Fibroblast of lung (primary cell): ENCODE measurements at regions not wholly inside any gene's neighbourhood (a gene's known extent, or its start where the extent isn't known, plus 50 kb on each side); places are given as distances from the start of the nearest gene placed in this dataset.
"Not testable (repeated sequence)": the region's sequence is repeated elsewhere in the genome, so short reads cannot be mapped to it uniquely, and the experiment has no call there.

ENCODE experiments used
- DNase-seq, 2 donors: peaks; one replicate each; pipeline versions ENCODE4 v3.0.0 to v3.0.0-alpha.2; 2010; ENCODE audit warnings: low read depth in 2 of 2
- H2AFZ ChIP-seq: 2 replicates; pipeline ENCODE4 v1.5.1; 2012; ENCODE audit warnings: low read length, control low read depth, inconsistent platforms
- H3K27ac ChIP-seq: 2 replicates; pipeline ENCODE4 v1.5.1; 2011; ENCODE audit warnings: low read length, control low read depth; ENCODE audit not compliant: insufficient read depth
- H3K27me3 ChIP-seq: 2 replicates; pipeline ENCODE4 v1.5.1; 2011; ENCODE audit warnings: mild to moderate bottlenecking, low read length; ENCODE audit not compliant: control insufficient read depth, insufficient read depth
- H3K36me3 ChIP-seq: 2 replicates; pipeline ENCODE4 v1.5.1; 2011; ENCODE audit warnings: low read length; ENCODE audit not compliant: control insufficient read depth, insufficient read depth
- H3K4me1 ChIP-seq: 2 replicates; pipeline ENCODE4 v1.5.1; 2011; ENCODE audit warnings: low read length; ENCODE audit not compliant: control insufficient read depth, insufficient read depth; ENCODE audit errors: extremely low read depth
- H3K4me2 ChIP-seq: 2 replicates; pipeline ENCODE4 v1.5.1; 2011; ENCODE audit warnings: low read length, control low read depth; ENCODE audit not compliant: insufficient read depth; ENCODE audit errors: extremely low read depth
- H3K4me3 ChIP-seq, 4 experiments: fragments of 200-600 bp in 1 of 4; sonication (generic) in 1 of 4; replicated peaks in 1 of 4; 2 replicates each; pipeline ENCODE4 v1.5.1; 2011 to 2016; ENCODE audit warnings: low read length in 4 of 4, low read depth in 3 of 4, mild to moderate bottlenecking in 3 of 4, control low read depth in 2 of 4, inconsistent platforms in 1 of 4, mixed read lengths in 1 of 4; ENCODE audit not compliant: insufficient read depth in 1 of 4; ENCODE audit errors: control extremely low read depth in 1 of 4
- H3K79me2 ChIP-seq: 2 replicates; pipeline ENCODE4 v1.5.1; 2012; ENCODE audit warnings: mild to moderate bottlenecking, low read length, inconsistent platforms; ENCODE audit not compliant: control insufficient read depth, insufficient read depth
- H3K9ac ChIP-seq: 2 replicates; pipeline ENCODE4 v1.5.1; 2011; ENCODE audit warnings: mild to moderate bottlenecking, low read length, control low read depth; ENCODE audit not compliant: insufficient read depth
- H3K9me3 ChIP-seq: 2 replicates; pipeline ENCODE4 v1.5.1; 2012; ENCODE audit warnings: low read depth, low read length; ENCODE audit not compliant: control insufficient read depth, insufficient read depth
- H4K20me1 ChIP-seq: 2 replicates; pipeline ENCODE4 v1.5.1; 2011; ENCODE audit warnings: low read length; ENCODE audit not compliant: control insufficient read depth, insufficient read depth; ENCODE audit errors: extremely low read depth
- CTCF ChIP-seq, 2 donors: IDR thresholded peaks in 1 of 2; conservative IDR thresholded peaks in 1 of 2; 1 replicate in 1 of 2; 2 replicates in 1 of 2; pipeline ENCODE4 v1.5.1; 2011 to 2012; ENCODE audit warnings: low read length in 2 of 2, control low read depth in 1 of 2, inconsistent platforms in 1 of 2, low read depth in 1 of 2, mild to moderate bottlenecking in 1 of 2
- EZH2 ChIP-seq: IDR thresholded peaks from 2 replicates; pipeline ENCODE4 v1.5.1; 2012; ENCODE audit warnings: low read length, control low read depth, mild to moderate bottlenecking; ENCODE audit errors: missing control alignments

GRCh38 chr11:13552784-13553183, 57.0 kb upstream of the PTH start:
- Histone ChIP-seq H3K9ac (no peak overlapping the region), H4K20me1 (no peaks in the 10 kb centered on the region)
- TF ChIP-seq EZH2 (no peak), CTCF (conservative IDR thresholded peaks at IDR 0.05 in 1 of 2, IDR thresholded peaks at IDR 0.05 in 1 of 2; ENCODE audit: low read depth in 1 of 2, low read length in 2 of 2) (no peak)

GRCh38 chr11:13551834-13552233, 56.0 kb upstream of the PTH start:
- Histone ChIP-seq H4K20me1 (no peaks in the 10 kb centered on the region), H3K9ac (no peak overlapping the region), H3K79me2 (no peaks in the 10 kb centered on the region), H3K4me2 (no peak overlapping the region), H3K27me3 (no peaks in the 10 kb centered on the region), H3K36me3 (no peaks in the 10 kb centered on the region), H2AFZ (no peak overlapping the region), H3K4me1 (no peaks in the 10 kb centered on the region), H3K9me3 (no peaks in the 10 kb centered on the region), H3K4me3 (no peak overlapping the region), H3K27ac (no peak overlapping the region)
- TF ChIP-seq CTCF (conservative IDR thresholded peaks at IDR 0.05 in 1 of 2, IDR thresholded peaks at IDR 0.05 in 1 of 2; ENCODE audit: low read depth in 1 of 2, low read length in 2 of 2) (no peak), EZH2 (no peak)
- DNase-seq = no peak

More at GRCh38 chr11:13552784-13553183, 57.0 kb upstream of the PTH start:
- Histone ChIP-seq H3K4me2 (no peak overlapping the region), H3K27ac (no peak overlapping the region), H3K27me3 (no peaks in the 10 kb centered on the region), H3K79me2 (no peaks in the 10 kb centered on the region), H3K4me3 (no peak overlapping the region), H2AFZ (no peak overlapping the region), H3K9me3 (no peaks in the 10 kb centered on the region), H3K36me3 (no peaks in the 10 kb centered on the region), H3K4me1 (no peaks in the 10 kb centered on the region)
- DNase-seq = no peak

- Histone ChIP-seq H3K4me1 (no peaks in the 10 kb centered on the region), H3K79me2 (no peaks in the 10 kb centered on the region), H3K36me3 (no peaks in the 10 kb centered on the region), H3K27ac (no peak overlapping the region), H4K20me1 (no peaks in the 10 kb centered on the region), H3K4me3 (no peak overlapping the region), H2AFZ (no peak overlapping the region), H3K9me3 (no peaks in the 10 kb centered on the region), H3K27me3 (no peaks in the 10 kb centered on the region), H3K4me2 (no peak overlapping the region), H3K9ac (no peak overlapping the region)
- TF ChIP-seq EZH2 = no peak
- TF ChIP-seq CTCF (conservative IDR thresholded peaks at IDR 0.05 in 1 of 2, IDR thresholded peaks at IDR 0.05 in 1 of 2; ENCODE audit: low read depth in 1 of 2, low read length in 2 of 2) = no peak
- no peak for DNase-seq
Observed at GRCh38 chr11:13550761-13551160, 55.0 kb upstream of the PTH start.

GRCh38 chr11:13546092-13546491, 50.3 kb upstream of the PTH start:
- H3K79me2 ChIP-seq, H4K20me1 ChIP-seq, H3K36me3 ChIP-seq, DNase-seq, H3K9ac ChIP-seq, H3K4me1 ChIP-seq, H3K27me3 ChIP-seq, H3K27ac ChIP-seq, H3K4me2 ChIP-seq, H3K4me3 ChIP-seq, H2AFZ ChIP-seq, H3K9me3 ChIP-seq: not testable (repeated sequence)
